ENCODE measurements at regions not wholly inside any gene's neighbourhood (a gene's known extent, or its start where the extent isn't known, plus 50 kb on each side); places are given as distances from the start of the nearest gene placed in this dataset.

DNA sequence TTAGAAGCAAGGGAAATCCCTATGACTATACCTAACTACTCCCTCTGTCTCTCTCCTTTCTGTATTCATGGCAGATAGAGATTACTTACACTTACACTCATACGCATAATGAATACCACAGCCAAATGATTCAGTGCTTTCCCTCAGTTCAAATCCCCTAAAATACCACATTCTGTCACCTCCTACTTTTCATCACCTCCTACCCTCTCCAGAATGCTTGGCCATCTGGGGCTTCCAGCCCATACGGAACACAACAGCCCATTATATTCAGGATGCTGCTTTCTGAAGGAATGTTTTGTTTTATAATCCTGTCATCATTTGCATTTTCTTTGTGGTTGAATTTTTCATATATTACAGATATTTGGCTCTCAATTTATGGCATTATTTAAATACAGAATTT, 361.6 kb downstream of the GRIA2 start:
- H3K4me1 ChIP-seq: no peaks in the 10 kb centered on the region
- H3K27me3 ChIP-seq: no peaks in the 10 kb centered on the region
- no peaks in the 10 kb centered on the region for H3K36me3 ChIP-seq
- H3K9ac ChIP-seq: no peak overlapping the region
- no peaks in the 10 kb centered on the region for H3K9me3 ChIP-seq
- no peak for TF ChIP-seq Cebpa-rat (IDR thresholded peaks at IDR 0.05)
- no peak overlapping the region for H3K4me3 ChIP-seq
- no peaks in the 10 kb centered on the region for H4K20me1 ChIP-seq
- H3K4me2 ChIP-seq: no peak overlapping the region
- no peak overlapping the region for H3K27ac ChIP-seq

DNA sequence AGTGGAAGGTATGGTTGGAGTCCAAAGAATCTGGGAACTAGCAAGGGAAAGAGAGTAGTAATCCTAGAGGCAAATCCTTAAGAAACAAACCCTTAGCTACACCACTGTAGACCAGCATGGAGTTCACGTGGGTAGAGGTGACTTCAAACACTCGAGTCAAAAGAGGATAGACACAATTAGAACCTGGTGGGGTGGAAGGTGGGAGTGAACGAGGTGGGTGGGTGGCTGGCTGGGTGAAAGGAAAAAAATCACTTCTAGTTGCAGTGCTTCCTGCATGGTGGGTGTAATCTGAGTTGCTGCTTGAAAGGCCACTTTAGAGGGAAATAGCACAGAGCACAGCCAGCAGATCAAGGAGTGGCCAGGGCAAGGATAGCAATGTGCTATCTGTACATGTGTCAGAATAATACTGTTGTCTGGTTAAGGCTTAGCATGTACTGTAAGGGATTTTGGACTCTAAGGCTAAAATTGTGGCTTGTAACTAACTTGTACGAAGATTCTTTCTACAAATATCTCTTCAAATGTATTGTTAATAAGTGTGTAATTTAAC, 356.2 kb downstream of the GRIA2 start:
- H4K20me1 ChIP-seq: no peaks in the 10 kb centered on the region
- no peak overlapping the region for H3K9ac ChIP-seq
- H3K36me3 ChIP-seq: no peaks in the 10 kb centered on the region
- no peaks in the 10 kb centered on the region for H3K4me1 ChIP-seq
- no peak for TF ChIP-seq Cebpa-rat (IDR thresholded peaks at IDR 0.05)
- no peak overlapping the region for H3K27ac ChIP-seq
- no peak overlapping the region for H3K4me3 ChIP-seq
- no peak overlapping the region for H3K4me2 ChIP-seq
- H3K27me3 ChIP-seq: no peaks in the 10 kb centered on the region
- H3K9me3 ChIP-seq: no peaks in the 10 kb centered on the region

DNA sequence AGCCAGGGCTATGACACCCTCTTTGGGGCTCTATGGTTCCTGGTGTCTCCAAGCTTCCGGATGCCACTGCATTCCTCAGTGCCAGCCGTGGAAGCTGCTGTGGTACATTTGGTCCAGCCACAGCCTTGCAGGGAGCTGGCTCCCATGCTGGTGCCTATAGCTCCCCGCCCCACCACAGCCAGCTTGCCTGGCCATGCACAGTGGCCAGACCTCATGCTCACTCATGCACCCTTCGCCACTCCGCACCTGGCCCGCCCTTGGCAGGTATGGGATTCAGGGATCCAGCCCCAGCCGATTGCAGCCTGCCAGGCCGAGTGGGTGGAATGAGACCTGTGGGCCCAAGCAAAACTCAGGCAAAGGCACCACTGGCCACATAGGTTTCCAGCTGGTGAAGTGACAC, 354.8 kb downstream of the GRIA2 start:
- no peak overlapping the region for H3K4me3 ChIP-seq
- no peaks in the 10 kb centered on the region for H3K36me3 ChIP-seq
- TF ChIP-seq Cebpa-rat (IDR thresholded peaks at IDR 0.05): no peak
- H3K9me3 ChIP-seq: no peaks in the 10 kb centered on the region
- no peaks in the 10 kb centered on the region for H3K27me3 ChIP-seq
- H3K9ac ChIP-seq: no peak overlapping the region
- no peak overlapping the region for H3K4me2 ChIP-seq
- no peaks in the 10 kb centered on the region for H4K20me1 ChIP-seq
- H3K4me1 ChIP-seq: no peaks in the 10 kb centered on the region
- no peak overlapping the region for H3K27ac ChIP-seq

DNA sequence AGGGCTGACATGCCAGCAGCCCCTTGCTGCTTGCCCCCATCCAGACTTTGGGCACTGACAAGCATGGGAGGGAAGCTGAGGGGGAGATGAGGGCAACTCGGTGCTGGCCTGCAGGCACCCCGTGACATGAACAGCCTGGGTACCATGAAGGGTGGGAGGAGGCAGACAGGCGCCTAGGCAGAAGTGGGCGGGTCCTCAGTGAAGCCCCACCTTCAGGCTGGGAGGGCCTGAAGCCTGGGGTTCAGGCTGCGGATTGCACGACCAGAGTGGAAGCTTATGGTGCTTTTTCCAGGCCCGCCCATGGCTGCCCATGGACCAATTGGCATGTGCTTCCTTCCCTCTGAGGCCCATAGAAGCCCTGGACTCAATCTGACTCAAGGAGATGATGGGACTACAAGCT, 354.1 kb downstream of the GRIA2 start:
- Histone ChIP-seq H3K27ac (no peak overlapping the region), H3K27me3 (no peaks in the 10 kb centered on the region), H3K9me3 (no peaks in the 10 kb centered on the region), H3K9ac (no peak overlapping the region), H4K20me1 (no peaks in the 10 kb centered on the region), H3K36me3 (no peaks in the 10 kb centered on the region), H3K4me1 (no peaks in the 10 kb centered on the region), H3K4me3 (no peak overlapping the region), H3K4me2 (no peak overlapping the region)
- no peak for TF ChIP-seq Cebpa-rat (IDR thresholded peaks at IDR 0.05)

DNA sequence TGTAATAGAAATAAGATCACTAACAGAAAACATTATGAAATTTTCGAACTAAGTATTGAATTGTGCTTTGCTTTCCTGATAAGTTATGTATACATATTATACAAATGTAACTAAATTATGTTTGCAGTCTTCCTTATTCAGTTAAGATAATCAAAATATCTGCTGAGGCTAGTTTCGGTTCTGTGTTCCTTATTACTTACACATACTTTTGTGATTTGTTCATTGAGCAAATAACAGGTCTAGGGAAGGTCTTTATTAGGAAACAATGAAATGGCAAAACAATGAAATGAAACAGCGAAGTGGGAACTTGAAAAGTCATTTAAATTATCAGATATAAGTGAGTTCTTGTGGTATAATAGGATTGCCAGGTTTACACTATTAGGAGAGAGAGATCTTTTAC, 352.4 kb downstream of the GRIA2 start:
- Histone ChIP-seq H4K20me1 (no peaks in the 10 kb centered on the region), H3K36me3 (no peaks in the 10 kb centered on the region), H3K27me3 (no peaks in the 10 kb centered on the region), H3K9ac (no peak overlapping the region), H3K9me3 (no peaks in the 10 kb centered on the region), H3K27ac (no peak overlapping the region), H3K4me3 (no peak overlapping the region), H3K4me1 (no peaks in the 10 kb centered on the region), H3K4me2 (no peak overlapping the region)
- no peak for TF ChIP-seq Cebpa-rat (IDR thresholded peaks at IDR 0.05)

DNA sequence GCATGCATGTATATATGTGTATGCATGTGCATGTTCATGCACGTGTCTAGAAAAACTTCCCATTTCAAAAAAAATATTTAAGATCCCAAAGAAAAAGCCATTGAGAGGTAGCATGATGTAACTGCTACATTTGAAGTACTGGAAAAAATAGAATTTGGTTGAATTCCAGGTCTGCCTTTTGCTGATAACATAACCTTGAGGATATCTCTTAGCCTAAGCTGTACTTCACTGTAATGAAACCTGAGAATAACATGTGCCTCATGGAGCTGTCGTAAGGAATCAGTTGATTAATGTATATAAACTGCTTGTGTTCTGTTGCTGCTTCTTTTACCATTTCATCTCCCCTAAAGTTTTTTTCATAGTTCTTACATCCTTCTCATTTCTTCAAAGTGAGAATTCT, 351.8 kb downstream of the GRIA2 start:
- Histone ChIP-seq H3K4me3 (no peak overlapping the region), H3K27ac (no peak overlapping the region), H3K27me3 (no peaks in the 10 kb centered on the region), H3K4me2 (no peak overlapping the region), H4K20me1 (no peaks in the 10 kb centered on the region), H3K9me3 (no peaks in the 10 kb centered on the region), H3K9ac (no peak overlapping the region), H3K4me1 (no peaks in the 10 kb centered on the region), H3K36me3 (no peaks in the 10 kb centered on the region)
- no peak for TF ChIP-seq Cebpa-rat (IDR thresholded peaks at IDR 0.05)

DNA sequence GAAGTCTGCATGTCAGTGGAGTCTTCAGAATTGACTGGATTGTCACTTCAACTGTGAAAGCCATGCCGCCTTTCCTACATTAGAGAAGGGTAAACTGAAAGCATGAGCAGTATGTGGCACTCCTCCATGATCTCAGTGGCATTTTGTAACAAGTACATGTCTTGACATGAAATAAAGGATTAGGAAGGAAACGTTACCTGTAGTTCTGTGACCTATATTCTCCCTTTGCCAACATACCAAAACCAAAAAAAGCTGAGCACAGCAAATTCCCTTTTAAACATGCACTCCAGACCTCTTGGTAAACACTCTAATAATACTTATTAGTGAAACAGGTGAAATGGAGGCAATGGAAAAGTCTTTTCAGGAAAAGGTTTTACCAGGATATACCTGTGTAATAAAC, 344.2 kb downstream of the GRIA2 start:
- TF ChIP-seq Cebpa-rat (IDR thresholded peaks at IDR 0.05): no peak
- Histone ChIP-seq H3K36me3 (no peaks in the 10 kb centered on the region), H3K27ac (no peak overlapping the region), H3K9ac (no peak overlapping the region), H3K4me1 (no peaks in the 10 kb centered on the region), H4K20me1 (no peaks in the 10 kb centered on the region), H3K9me3 (no peaks in the 10 kb centered on the region), H3K4me3 (no peak overlapping the region), H3K4me2 (no peak overlapping the region), H3K27me3 (no peaks in the 10 kb centered on the region)

DNA sequence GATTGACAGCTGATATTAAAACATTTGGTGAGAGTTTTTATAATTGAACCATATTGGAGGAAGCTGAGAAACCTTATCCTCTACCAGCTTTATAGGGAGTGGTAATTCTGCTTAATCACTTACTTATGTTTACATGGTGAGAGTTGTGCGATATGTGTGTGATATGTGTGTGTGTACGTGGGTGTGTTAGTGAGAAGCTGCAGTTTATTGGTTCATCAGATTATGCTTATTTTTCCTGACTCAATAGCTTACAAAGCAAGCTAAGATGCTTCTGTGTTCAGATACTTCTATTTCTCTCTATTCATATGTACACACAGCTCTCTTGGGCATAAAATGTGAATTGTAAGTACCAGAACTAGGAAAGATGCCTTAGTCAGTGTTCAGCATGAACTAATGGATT, 343.7 kb downstream of the GRIA2 start:
- no peak overlapping the region for H3K4me3 ChIP-seq
- no peaks in the 10 kb centered on the region for H3K36me3 ChIP-seq
- H3K4me1 ChIP-seq: no peaks in the 10 kb centered on the region
- H3K27me3 ChIP-seq: no peaks in the 10 kb centered on the region
- no peaks in the 10 kb centered on the region for H4K20me1 ChIP-seq
- H3K27ac ChIP-seq: no peak overlapping the region
- TF ChIP-seq Cebpa-rat (IDR thresholded peaks at IDR 0.05): no peak
- no peak overlapping the region for H3K4me2 ChIP-seq
- no peak overlapping the region for H3K9ac ChIP-seq
- no peaks in the 10 kb centered on the region for H3K9me3 ChIP-seq

DNA sequence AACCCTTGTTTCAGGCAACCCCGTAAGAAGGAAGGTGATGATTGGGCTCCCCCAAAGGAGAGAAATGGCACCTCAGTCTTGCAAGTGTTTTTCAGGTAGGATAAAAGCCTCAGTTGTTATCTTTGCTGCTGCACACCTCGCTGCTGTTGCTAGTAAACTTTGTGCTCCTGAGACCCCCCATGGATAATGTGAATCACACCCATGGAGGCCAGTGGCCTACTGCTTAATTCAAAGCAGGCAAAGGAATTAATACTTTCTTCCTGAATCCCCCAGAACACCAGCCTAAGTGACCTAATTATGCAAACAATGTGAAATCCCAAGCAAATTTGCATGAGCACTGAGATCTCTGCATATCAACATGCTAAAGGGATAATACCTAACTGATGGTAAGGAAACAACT, 337.5 kb downstream of the GRIA2 start:
- Histone ChIP-seq H3K27me3 (no peaks in the 10 kb centered on the region), H3K4me2 (no peak overlapping the region), H3K9ac (no peak overlapping the region), H4K20me1 (no peaks in the 10 kb centered on the region), H3K4me3 (no peak overlapping the region), H3K9me3 (no peaks in the 10 kb centered on the region), H3K27ac (no peak overlapping the region), H3K4me1 (no peaks in the 10 kb centered on the region), H3K36me3 (no peaks in the 10 kb centered on the region)
- no peak for TF ChIP-seq Cebpa-rat (IDR thresholded peaks at IDR 0.05)

DNA sequence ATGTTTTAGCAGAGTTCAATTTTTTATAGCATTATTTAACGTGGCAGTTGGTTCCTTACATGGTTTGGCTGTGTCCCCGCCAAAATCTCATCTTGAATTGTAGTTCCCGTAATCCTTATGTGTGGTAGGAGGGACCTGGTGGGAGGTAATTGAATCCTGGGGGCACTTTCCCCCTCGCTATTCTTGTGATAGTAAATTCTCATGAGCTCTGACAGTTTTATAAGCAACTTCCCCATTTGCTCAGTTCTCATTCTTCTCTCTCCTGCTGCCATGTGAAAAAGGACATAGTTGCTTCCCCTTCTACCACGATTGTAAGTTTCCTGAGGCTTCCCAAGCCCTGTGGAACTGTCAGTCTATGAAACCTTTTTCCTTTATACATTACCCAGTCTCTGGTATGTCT, 329.5 kb downstream of the GRIA2 start:
- no peak for TF ChIP-seq Cebpa-rat (IDR thresholded peaks at IDR 0.05)
- H3K4me2 ChIP-seq: no peak overlapping the region

DNA sequence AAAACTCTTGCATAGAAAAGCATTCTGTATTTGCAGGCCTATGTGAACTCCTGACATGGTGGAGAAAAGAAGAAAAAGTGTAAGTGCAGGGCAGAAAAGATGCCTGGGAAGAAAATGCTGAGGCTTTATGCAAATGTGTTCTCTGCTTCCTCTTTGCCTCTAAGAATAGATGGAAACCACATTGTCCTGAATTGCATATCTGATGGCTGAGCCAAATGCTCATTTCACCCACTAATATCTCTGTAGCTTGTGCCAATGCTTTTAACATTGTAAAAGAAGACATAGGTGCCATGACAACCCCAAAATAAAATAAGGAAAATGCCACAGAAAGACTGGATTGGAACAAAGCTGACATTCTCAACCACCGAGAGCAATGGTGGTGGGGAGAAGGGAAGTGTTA, 307.4 kb downstream of the GRIA2 start:
- Histone ChIP-seq H3K9ac (no peak overlapping the region), H3K9me3 (peaks cover 53% of the 10 kb centered on the region), H3K36me3 (no peaks in the 10 kb centered on the region), H4K20me1 (no peaks in the 10 kb centered on the region), H3K27ac (no peak overlapping the region), H3K4me3 (no peak overlapping the region), H3K4me2 (no peak overlapping the region), H3K4me1 (no peaks in the 10 kb centered on the region), H3K27me3 (no peaks in the 10 kb centered on the region)
- TF ChIP-seq Cebpa-rat (IDR thresholded peaks at IDR 0.05): no peak

More for the DNA sequence above, 329.5 kb downstream of the GRIA2 start:
- Histone ChIP-seq H4K20me1 (no peaks in the 10 kb centered on the region), H3K36me3 (no peaks in the 10 kb centered on the region), H3K9ac (no peak overlapping the region), H3K27me3 (no peaks in the 10 kb centered on the region), H3K27ac (no peak overlapping the region), H3K4me1 (no peaks in the 10 kb centered on the region), H3K4me3 (no peak overlapping the region), H3K9me3 (no peaks in the 10 kb centered on the region)
